Uterus (tissue), 2 donors: ENCODE measurements at regions not wholly inside any gene's neighbourhood (a gene's known extent, or its start where the extent isn't known, plus 50 kb on each side); places are given as distances from the start of the nearest gene placed in this dataset.

Source experiments
- POLR2A ChIP-seq, 2 donors: fragments of 450-650 bp; IDR thresholded peaks; one replicate each; pipeline ENCODE4 v1.6.1; 2016; ENCODE audit warnings: antibody characterized with exemption in 2 of 2, mild to moderate bottlenecking in 1 of 2, moderate library complexity in 1 of 2
- TF ChIP-seq, protein P1 (sequence below), 4 experiments: fragments of 200-600 bp in 2 of 4; fragments of 450-650 bp in 2 of 4; sonication (generic) in 2 of 4; IDR thresholded peaks; one replicate each; pipeline ENCODE4 v1.5.1; 2016 to 2019; ENCODE audit warnings: antibody characterized with exemption in 4 of 4, mild to moderate bottlenecking in 2 of 4, moderate library complexity in 1 of 4

DNA sequence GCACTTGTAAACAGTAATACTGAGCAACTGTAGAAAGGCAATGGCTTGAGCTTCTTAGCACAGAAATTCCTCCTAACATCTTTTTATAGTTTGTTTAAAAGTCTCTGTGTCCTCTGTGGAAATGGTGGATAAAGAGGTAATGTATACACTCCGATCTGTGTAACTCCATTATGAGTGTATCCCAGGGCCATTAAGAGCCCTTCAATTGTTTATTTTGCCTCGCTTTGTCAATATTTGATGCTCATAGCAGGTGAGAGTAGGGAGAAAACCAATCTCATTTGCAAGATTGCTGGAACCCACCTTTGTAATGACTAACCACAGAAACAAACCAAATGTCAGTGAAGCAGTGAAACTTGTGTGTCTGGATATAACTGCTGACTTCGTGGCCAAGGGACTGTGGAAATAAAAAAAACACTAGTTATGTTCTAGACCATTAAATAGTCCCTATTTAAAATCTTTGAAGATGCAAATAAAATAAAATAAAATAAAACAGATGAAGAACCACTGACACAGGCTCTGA lies 598.2 kb upstream of the BOD1L1 start:
- TF ChIP-seq, protein P1, sequence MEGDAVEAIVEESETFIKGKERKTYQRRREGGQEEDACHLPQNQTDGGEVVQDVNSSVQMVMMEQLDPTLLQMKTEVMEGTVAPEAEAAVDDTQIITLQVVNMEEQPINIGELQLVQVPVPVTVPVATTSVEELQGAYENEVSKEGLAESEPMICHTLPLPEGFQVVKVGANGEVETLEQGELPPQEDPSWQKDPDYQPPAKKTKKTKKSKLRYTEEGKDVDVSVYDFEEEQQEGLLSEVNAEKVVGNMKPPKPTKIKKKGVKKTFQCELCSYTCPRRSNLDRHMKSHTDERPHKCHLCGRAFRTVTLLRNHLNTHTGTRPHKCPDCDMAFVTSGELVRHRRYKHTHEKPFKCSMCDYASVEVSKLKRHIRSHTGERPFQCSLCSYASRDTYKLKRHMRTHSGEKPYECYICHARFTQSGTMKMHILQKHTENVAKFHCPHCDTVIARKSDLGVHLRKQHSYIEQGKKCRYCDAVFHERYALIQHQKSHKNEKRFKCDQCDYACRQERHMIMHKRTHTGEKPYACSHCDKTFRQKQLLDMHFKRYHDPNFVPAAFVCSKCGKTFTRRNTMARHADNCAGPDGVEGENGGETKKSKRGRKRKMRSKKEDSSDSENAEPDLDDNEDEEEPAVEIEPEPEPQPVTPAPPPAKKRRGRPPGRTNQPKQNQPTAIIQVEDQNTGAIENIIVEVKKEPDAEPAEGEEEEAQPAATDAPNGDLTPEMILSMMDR (IDR thresholded peaks at IDR 0.05) = no peak
- TF ChIP-seq POLR2A (IDR thresholded peaks at IDR 0.05) = no peak
